Activated CD8-positive, alpha-beta T cell treated with anti-CD3 and anti-CD28 coated beads for 36 hours (primary cell): ENCODE measurements at regions not wholly inside any gene's neighbourhood (a gene's known extent, or its start where the extent isn't known, plus 50 kb on each side); places are given as distances from the start of the nearest gene placed in this dataset.

Experiments
- ATAC-seq: fragments of 200-7000 bp; cut with Tn5 transposase; one replicate; pipeline ENCODE4 v1.10.0; 2021; ENCODE audit warnings: mild to moderate bottlenecking, moderate library complexity
- CTCF ChIA-PET: fragments of 350-600 bp; sonication (Branson Sonifier 250); formaldehyde crosslinking; loops from one replicate; lab custom pipeline; 2021; ENCODE audit warnings: antibody characterized with exemption; lab: Charles Lee
- POLR2A ChIA-PET: fragments of 350-600 bp; sonication (Branson Sonifier 250); formaldehyde crosslinking; loops from one replicate; lab custom pipeline; 2021; ENCODE audit warnings: antibody characterized with exemption; lab: Charles Lee
- DNase-seq: peaks from one replicate; pipeline ENCODE4 v3.0.0-alpha.2; 2020
- H3K27ac Mint-ChIP-seq: one replicate; pipeline ENCODE4 v1.8.0; 2021; ENCODE audit warnings: mild to moderate bottlenecking, mixed read lengths
- H3K27me3 Mint-ChIP-seq: one replicate; pipeline ENCODE4 v1.8.0; 2021; ENCODE audit warnings: mixed read lengths
- H3K36me3 Mint-ChIP-seq: one replicate; pipeline ENCODE4 v1.8.0; 2021; ENCODE audit warnings: low read depth, mixed read lengths
- H3K4me1 Mint-ChIP-seq: one replicate; pipeline ENCODE4 v1.8.0; 2021; ENCODE audit warnings: low read depth, mixed read lengths
- H3K4me3 Mint-ChIP-seq: one replicate; pipeline ENCODE4 v1.8.0; 2021; ENCODE audit warnings: mild to moderate bottlenecking, moderate library complexity, mixed read lengths
- H3K9me3 Mint-ChIP-seq: one replicate; pipeline ENCODE4 v1.8.0; 2021; ENCODE audit warnings: mixed read lengths
- intact Hi-C: fragments of 100-400 bp; cut with micrococcal nuclease; formaldehyde crosslinking; loops from one replicate; pipeline ENCODE4 v1.10.0; 2022
- TF ChIP-seq, protein P1 (sequence below): fragments of 200-600 bp; IDR thresholded peaks from one replicate; pipeline ENCODE4 v1.8.0; 2022; ENCODE audit warnings: antibody characterized with exemption, mild to moderate bottlenecking

DNA sequence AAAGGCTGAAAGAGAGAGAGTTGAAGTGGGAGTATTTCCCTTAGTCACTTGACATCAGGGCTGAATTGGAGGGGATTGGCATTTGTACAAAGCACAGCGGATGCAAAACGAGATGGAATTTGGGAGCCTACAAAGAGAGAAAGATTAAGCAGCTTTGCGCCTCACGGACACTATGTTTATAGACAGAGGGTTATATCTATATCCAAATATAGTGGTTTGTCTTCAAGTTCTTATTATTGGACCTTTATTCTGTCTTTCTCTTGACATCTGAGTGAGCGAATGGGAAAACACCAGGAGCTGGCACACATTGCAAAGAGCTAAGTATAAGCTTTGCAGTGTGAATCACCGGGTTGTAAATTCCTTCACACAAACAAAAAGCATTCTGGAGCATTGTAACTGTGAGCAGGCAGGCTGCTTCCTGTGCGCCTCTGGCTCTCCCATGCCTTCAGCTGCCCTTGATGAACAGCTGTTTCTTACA lies 500.2 kb downstream of the STIM2 start:
- ATAC-seq (no peak), DNase-seq (no peak)
- H3K4me3 Mint-ChIP-seq: no peak overlapping the region
- no peaks in the 10 kb centered on the region for H3K9me3 Mint-ChIP-seq
- no peaks in the 10 kb centered on the region for H3K27me3 Mint-ChIP-seq
- POLR2A ChIA-PET: no interaction called here
- no peaks in the 10 kb centered on the region for H3K36me3 Mint-ChIP-seq
- TF ChIP-seq, protein P1, sequence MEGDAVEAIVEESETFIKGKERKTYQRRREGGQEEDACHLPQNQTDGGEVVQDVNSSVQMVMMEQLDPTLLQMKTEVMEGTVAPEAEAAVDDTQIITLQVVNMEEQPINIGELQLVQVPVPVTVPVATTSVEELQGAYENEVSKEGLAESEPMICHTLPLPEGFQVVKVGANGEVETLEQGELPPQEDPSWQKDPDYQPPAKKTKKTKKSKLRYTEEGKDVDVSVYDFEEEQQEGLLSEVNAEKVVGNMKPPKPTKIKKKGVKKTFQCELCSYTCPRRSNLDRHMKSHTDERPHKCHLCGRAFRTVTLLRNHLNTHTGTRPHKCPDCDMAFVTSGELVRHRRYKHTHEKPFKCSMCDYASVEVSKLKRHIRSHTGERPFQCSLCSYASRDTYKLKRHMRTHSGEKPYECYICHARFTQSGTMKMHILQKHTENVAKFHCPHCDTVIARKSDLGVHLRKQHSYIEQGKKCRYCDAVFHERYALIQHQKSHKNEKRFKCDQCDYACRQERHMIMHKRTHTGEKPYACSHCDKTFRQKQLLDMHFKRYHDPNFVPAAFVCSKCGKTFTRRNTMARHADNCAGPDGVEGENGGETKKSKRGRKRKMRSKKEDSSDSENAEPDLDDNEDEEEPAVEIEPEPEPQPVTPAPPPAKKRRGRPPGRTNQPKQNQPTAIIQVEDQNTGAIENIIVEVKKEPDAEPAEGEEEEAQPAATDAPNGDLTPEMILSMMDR: no peak
- intact Hi-C loops: no loop called here
- H3K27ac Mint-ChIP-seq: no peak overlapping the region
- H3K4me1 Mint-ChIP-seq: no peaks in the 10 kb centered on the region
- CTCF ChIA-PET: interaction anchor here (0.8 to 1.0 kb wide), 2 partner anchors 8 to 13 kb away, joined by 3 to 4 read pairs; no protein-coding TSS in a partner anchor

DNA sequence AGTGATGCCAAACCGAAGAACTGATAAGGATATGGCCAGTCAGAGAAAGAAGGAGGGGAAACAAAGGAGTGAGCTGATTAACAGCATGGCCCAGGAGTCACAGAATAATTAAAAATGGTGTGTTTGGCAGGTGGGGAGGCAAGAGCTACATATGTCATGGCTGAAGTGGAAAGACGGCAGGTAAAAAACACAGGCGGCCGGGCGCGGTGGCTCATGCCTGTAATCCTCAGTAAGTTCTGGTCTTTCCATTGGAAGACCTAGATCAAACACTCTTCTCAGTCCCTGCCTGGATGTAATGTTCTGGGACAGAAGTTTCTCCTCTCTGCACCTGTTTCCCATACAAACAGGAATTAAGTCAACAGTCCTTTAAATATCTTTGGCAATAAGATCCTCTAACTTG lies 503.9 kb downstream of the STIM2 start:
- no peak overlapping the region for H3K27ac Mint-ChIP-seq
- TF ChIP-seq, protein P1: no peak
- H3K9me3 Mint-ChIP-seq: no peaks in the 10 kb centered on the region
- intact Hi-C loops: no loop called here
- ChIA-PET CTCF (no interaction called here), POLR2A (no interaction called here)
- no peak for DNase-seq
- no peak for ATAC-seq
- no peaks in the 10 kb centered on the region for H3K4me1 Mint-ChIP-seq
- H3K4me3 Mint-ChIP-seq: no peak overlapping the region
- no peaks in the 10 kb centered on the region for H3K36me3 Mint-ChIP-seq
- no peaks in the 10 kb centered on the region for H3K27me3 Mint-ChIP-seq

DNA sequence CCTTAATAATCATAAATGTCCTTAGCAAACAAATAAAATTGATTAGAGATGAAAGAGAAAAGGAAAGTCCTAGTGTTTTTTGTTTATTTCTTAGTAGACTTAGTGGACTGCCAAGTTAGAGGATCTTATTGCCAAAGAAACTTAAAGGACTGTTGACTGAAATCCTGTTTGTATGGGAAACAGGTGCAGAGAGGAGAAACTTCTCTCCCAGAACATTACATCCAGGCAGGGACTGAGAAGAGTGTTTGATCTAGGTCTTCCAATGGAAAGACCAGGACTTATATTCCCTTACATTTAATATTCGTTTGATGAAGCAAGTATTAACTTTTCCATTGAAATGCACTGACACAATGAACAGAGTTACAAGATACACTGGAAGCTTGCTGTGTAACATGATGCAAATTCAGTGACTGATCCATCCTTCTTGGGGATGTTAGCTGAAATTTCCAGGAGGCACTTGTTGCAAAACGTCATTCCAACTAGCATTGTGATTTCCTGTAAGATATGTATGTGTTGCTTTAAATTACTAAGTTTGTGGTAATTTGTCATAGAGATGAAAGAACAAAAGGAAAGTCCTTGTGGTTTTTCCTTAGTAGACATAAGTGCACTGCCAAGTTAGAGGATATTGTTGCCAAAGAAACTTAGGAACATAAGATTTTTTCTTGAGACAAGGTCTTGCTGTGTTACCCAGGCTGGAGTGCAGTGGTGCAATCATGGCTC lies 505.6 kb downstream of the STIM2 start:
- DNase-seq (no peak), ATAC-seq (no peak)
- Mint-ChIP-seq H3K9me3 (no peaks in the 10 kb centered on the region), H3K27ac (no peak overlapping the region), H3K4me3 (no peak overlapping the region), H3K36me3 (no peaks in the 10 kb centered on the region), H3K4me1 (no peaks in the 10 kb centered on the region), H3K27me3 (no peaks in the 10 kb centered on the region)
- POLR2A ChIA-PET: no interaction called here
- intact Hi-C loops: no loop called here
- CTCF ChIA-PET: no interaction called here
- TF ChIP-seq, protein P1: no peak

DNA sequence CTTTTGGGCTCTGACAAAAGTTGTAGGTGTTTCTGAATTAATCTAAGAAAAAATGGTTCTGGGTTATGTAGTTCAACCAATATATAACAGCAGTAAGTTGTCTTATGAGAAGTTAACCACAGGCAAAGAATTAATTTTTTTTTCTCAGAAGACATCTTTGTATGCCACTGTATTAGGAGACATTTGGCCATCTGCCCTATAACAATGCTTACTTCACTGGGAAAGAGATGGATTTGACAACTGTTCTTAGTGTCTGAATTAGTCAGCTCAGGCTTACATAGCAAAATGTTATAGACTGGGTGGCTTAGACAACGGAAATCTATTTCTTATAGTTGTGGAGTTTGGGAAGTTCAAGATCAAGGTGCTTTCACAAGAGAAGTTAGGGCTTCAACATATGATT lies 508.1 kb downstream of the STIM2 start:
- DNase-seq (no peak), ATAC-seq (no peak)
- Mint-ChIP-seq H3K9me3 (no peaks in the 10 kb centered on the region), H3K4me1 (no peaks in the 10 kb centered on the region), H3K27me3 (no peaks in the 10 kb centered on the region), H3K4me3 (no peak overlapping the region), H3K27ac (no peak overlapping the region), H3K36me3 (no peaks in the 10 kb centered on the region)
- intact Hi-C loops: no loop called here
- ChIA-PET POLR2A (no interaction called here), CTCF (no interaction called here)
- TF ChIP-seq, protein P1: no peak

DNA sequence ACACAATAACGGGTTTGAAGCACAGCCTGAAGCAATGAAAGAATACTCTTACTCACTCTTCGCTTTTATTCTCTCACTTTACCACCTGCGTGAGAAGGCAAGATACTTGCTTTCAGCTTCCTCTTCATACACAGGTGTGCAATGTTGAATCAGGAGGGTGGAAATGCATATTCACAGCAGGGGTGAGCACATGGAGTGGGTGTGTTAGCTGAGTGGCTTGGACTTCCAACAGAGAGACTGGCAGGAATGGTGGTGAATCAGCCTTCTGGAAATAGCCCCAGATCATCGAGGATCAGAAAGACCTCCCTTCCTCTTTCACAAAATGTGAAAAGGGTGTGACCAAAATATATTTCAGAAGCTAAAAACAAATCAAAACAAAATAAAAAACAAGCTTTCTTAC lies 521.2 kb downstream of the STIM2 start:
- no peak for DNase-seq
- intact Hi-C loops: no loop called here
- TF ChIP-seq, protein P1: no peak
- ChIA-PET CTCF (no interaction called here), POLR2A (no interaction called here)
- ATAC-seq: no peak
- H3K27ac Mint-ChIP-seq: no peak overlapping the region
- H3K4me1 Mint-ChIP-seq: no peaks in the 10 kb centered on the region
- H3K27me3 Mint-ChIP-seq: no peaks in the 10 kb centered on the region
- peaks cover 5% of the 10 kb centered on the region for H3K9me3 Mint-ChIP-seq
- H3K4me3 Mint-ChIP-seq: no peak overlapping the region
- no peaks in the 10 kb centered on the region for H3K36me3 Mint-ChIP-seq
